GM23338 (cell line): ENCODE measurements at regions not wholly inside any gene's neighbourhood (a gene's known extent, or its start where the extent isn't known, plus 50 kb on each side); places are given as distances from the start of the nearest gene placed in this dataset.

Experiments used
- CTCF ChIP-seq, 2 experiments: fragments of 200-600 bp in 1 of 2; sonication (generic) in 1 of 2; conservative IDR thresholded peaks; 2 replicates each; pipeline versions ENCODE4 v1.5.1 to v1.6.1; 2016 to 2017; ENCODE audit warnings: antibody characterized with exemption in 2 of 2, low read depth in 2 of 2, mild to moderate bottlenecking in 2 of 2, moderate library complexity in 1 of 2
- EZH2 ChIP-seq: fragments of 200-600 bp; sonication (generic); IDR thresholded peaks from one replicate; pipeline ENCODE4 v1.8.0; 2017; ENCODE audit warnings: antibody characterized with exemption, mild to moderate bottlenecking, low read depth; ENCODE audit not compliant: unreplicated experiment
- EZH2phosphoT487 ChIP-seq: fragments of 200-600 bp; sonication (generic); IDR thresholded peaks from one replicate; pipeline ENCODE4 v1.8.1; 2018; ENCODE audit warnings: antibody characterized with exemption; ENCODE audit not compliant: unreplicated experiment
- JUNB ChIP-seq: IDR thresholded peaks from one replicate; pipeline ENCODE4 v1.6.1; 2016; ENCODE audit warnings: antibody characterized with exemption; ENCODE audit not compliant: unreplicated experiment
- NANOG ChIP-seq: IDR thresholded peaks from 2 replicates; pipeline ENCODE4 v1.6.1; 2016; ENCODE audit warnings: antibody characterized with exemption, borderline replicate concordance
- POLR2AphosphoS5 ChIP-seq: IDR thresholded peaks from 2 replicates; pipeline ENCODE4 v1.6.1; 2016; ENCODE audit warnings: antibody characterized with exemption, low read depth
- STAT1 ChIP-seq: IDR thresholded peaks from one replicate; pipeline ENCODE4 v1.6.1; 2016; ENCODE audit warnings: antibody characterized with exemption; ENCODE audit not compliant: unreplicated experiment
- TF ChIP-seq, protein P1 (sequence below): IDR thresholded peaks from one replicate; pipeline ENCODE4 v1.6.1; 2018; ENCODE audit warnings: antibody characterized with exemption; ENCODE audit not compliant: unreplicated experiment
- TF ChIP-seq, protein P2 (sequence below): IDR thresholded peaks from 2 replicates; pipeline ENCODE4 v1.6.1; 2016; ENCODE audit warnings: antibody characterized with exemption

DNA sequence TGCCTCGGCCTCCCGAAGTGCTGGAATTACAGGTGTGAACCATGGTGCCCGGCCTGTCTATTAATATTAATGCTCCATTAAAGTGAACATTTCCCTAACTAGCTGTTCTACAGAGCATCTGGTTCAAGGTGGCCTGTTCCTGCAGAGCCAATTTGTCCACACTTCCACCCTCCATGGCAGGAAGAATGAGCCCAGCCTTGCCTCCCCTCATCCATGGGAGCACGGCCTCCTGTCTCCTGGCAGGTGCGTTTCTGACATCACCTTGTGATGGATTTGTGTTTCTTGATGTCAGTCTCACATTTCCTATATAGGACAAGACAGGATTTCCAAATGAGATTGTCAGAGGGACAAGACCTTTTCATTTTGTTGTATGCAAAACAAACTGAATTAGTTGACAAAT is 105.7 kb upstream of the FRMD1 start:
- no peak for TF ChIP-seq CTCF (conservative IDR thresholded peaks at IDR 0.05; ENCODE audit: low read depth in 2 of 2)
- no peak for TF ChIP-seq EZH2
- TF ChIP-seq POLR2AphosphoS5 = no peak
- TF ChIP-seq, protein P1, sequence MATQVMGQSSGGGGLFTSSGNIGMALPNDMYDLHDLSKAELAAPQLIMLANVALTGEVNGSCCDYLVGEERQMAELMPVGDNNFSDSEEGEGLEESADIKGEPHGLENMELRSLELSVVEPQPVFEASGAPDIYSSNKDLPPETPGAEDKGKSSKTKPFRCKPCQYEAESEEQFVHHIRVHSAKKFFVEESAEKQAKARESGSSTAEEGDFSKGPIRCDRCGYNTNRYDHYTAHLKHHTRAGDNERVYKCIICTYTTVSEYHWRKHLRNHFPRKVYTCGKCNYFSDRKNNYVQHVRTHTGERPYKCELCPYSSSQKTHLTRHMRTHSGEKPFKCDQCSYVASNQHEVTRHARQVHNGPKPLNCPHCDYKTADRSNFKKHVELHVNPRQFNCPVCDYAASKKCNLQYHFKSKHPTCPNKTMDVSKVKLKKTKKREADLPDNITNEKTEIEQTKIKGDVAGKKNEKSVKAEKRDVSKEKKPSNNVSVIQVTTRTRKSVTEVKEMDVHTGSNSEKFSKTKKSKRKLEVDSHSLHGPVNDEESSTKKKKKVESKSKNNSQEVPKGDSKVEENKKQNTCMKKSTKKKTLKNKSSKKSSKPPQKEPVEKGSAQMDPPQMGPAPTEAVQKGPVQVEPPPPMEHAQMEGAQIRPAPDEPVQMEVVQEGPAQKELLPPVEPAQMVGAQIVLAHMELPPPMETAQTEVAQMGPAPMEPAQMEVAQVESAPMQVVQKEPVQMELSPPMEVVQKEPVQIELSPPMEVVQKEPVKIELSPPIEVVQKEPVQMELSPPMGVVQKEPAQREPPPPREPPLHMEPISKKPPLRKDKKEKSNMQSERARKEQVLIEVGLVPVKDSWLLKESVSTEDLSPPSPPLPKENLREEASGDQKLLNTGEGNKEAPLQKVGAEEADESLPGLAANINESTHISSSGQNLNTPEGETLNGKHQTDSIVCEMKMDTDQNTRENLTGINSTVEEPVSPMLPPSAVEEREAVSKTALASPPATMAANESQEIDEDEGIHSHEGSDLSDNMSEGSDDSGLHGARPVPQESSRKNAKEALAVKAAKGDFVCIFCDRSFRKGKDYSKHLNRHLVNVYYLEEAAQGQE = no peak
- no peak for TF ChIP-seq NANOG
- no peak for TF ChIP-seq STAT1
- TF ChIP-seq EZH2phosphoT487 = no peak
- TF ChIP-seq JUNB = no peak
- TF ChIP-seq, protein P2, sequence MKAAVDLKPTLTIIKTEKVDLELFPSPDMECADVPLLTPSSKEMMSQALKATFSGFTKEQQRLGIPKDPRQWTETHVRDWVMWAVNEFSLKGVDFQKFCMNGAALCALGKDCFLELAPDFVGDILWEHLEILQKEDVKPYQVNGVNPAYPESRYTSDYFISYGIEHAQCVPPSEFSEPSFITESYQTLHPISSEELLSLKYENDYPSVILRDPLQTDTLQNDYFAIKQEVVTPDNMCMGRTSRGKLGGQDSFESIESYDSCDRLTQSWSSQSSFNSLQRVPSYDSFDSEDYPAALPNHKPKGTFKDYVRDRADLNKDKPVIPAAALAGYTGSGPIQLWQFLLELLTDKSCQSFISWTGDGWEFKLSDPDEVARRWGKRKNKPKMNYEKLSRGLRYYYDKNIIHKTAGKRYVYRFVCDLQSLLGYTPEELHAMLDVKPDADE = no peak
